ENCODE measurements at regions not wholly inside any gene's neighbourhood (a gene's known extent, or its start where the extent isn't known, plus 50 kb on each side); places are given as distances from the start of the nearest gene placed in this dataset.
"Not testable (repeated sequence)": the region's sequence is repeated elsewhere in the genome, so short reads cannot be mapped to it uniquely, and the experiment has no call there.

DNA sequence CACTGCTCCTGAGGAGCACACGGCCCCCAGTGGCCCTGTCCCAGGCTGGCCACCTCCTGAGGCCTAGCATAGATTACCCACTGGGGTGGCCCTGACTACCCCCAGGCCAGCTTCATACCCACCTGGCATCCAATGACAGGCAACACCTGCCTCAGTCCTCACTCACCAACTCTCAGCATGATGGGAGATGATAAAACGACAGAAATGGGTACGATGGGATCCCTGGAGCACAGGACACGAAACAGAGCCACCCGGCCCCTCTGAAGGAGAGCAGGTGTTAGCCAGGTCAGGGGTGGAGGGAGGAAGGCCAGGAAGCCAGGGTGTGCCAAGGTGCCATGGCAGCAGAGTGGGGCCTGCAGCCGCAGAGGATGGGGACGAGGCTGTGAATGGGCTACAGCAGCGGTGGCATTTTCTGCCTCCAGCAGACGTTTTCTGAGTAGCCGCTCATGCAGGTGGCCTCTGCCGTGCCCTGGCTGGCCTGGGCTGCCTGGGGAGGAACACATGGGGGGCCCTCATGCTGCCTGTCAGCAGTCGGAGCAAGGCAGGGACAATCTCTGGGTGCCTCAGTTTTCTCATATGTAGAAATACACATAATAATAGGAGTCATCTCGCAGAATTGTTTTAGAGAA lies 50.2 kb upstream of the FGF3 start:
- no peak for DNase-seq

DNA sequence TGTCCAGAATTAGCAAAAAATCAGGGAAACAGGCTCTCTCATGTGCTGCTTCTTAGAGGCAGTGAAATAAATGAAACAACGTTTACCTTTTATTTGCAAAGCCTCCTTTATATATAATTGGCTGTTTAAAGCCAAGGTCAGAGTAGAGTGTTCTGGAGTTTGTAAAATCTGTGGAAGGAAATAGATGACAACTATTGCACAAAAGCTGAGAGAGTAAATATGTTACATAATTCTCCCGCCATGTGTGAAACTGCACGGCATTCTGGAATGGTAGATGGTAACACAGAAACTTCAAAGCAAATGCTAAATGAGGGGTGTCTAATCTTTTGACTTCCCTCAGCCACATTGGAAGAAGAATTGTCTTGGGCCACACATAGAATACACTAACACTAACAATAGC lies 51.5 kb upstream of the FGF3 start:
- no peak for DNase-seq

DNA sequence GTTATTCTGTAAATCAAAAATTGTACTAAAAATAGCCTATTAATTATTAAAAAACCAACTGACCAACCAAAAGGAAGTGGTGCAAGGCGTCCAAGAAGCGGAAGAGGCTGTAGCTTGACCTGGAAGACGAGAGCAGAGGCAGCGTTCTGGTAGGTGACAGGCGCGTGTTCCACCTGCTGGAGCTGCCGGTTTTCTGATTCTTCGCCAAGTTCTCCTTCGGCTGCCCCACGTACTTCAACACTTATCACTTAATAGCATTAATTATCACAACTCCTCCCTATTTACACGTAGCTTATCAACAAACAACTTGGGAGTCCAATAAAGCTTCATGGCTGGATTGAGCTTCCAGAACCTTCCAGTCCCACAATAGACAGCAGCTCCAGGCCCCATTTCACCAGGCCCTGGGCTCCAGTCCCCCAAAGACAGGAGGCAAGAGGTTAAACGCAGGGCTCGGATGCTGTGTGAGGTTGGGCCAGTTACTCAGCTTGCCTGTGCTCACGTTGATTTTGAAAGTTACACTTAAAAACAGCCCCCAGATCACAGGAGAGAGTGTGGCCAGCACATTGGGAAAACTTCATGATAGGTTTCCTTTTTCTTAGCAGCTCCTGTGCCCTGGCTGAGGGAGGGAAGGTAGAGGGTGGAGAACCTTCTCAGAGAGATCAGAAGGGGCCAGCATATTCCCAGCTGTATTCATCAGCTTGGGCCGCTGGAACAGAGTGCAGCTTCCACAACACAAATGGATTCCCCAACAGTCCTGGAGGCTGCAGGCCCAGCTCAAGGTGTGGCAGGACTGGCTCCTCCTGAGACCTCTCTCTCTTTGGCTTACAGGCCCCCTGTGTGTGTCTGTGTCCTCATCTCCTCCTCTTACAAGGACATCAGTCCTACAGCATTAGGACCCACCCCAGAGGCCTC lies 54.2 kb upstream of the FGF3 start:
- no peak for DNase-seq

DNA sequence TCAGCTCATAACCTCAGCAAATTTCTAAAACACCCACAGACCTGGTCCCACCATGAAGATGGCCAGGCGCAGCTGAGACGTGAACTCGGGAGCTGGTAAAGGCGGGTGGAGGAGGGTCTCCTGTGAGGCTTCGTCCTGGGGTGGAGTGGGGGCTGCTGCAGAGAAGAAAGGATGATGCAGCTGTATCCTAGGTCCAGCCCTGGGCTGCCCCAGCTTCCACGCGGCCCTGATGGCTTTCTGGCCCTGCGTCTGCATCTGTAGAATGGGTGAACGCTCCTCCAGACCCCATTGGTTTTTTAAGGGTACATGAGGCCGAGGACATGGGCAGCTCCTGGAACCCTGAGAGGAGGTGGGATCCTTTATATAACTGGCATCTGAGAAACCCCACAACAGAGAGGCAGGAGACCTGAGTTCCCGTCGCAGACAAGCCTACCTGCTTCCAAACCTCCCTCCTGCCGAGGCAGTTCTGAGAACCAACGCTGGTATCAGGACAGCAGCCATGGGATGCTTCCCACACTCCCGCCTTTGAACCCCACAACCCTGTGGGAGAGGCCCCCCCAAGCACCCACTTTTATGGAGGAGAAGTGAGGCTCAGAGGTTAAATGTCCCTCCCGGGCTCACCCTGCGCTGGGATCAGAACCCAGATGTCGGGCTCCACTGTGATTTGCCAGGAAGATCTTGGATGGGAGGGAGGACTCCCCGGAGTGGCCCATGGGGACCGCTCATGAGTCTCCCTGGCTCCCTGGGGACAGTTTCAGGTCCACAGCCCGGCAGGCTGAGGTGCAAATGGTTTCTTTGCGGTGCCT lies 55.2 kb upstream of the FGF3 start:
- no peak for DNase-seq

DNA sequence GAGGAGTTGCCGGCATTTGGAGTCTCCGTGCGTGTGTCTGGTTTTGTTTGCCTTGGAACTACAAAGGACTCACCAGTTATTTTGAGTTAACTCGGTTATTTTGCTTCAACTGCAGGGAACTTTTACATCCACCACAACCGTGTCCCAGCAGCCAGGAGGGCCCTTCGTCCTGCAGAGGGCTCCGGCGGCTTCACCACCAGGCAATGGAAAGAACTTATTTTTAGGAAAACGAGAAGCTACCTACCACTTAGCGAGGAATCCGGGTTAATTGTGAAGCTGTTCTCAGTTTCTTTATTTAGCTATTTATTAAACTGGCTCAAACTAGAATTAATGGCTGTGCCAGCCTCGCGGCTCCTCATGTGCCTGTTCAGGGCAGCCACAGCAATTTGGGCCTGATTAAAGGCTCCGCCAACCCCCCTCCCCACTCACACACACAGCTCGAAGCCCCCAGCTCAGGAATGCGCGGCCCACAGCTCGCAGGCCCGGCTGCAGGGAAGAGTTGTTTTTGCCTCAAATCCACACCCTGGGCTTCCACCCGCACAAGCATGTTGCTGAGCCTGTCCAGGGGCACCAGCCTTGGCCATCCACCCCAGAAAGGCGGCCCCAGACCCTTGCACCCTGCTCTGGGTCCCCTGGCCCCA lies 55.9 kb upstream of the FGF3 start:
- no peak for DNase-seq

DNA sequence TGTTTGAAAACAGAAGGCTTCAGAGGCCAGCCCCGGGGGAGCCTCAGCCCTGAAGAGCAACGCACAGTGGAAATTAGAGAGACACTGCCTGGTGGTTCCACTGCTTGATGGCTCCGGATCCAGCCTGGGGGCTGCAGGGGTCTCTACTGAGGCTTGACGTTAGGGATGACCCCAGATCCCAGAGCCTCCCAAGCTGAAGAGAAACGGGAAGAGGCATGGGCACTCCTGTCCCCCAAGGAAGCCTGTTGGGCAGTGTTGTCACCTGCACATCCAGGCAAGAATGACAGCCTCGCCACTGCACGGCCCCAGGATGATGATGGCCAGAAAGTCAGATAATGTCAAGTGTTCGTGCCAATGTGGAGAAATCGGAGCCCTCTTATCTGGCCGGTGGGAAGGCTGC lies 56.8 kb upstream of the FGF3 start:
- no peak for DNase-seq

DNA sequence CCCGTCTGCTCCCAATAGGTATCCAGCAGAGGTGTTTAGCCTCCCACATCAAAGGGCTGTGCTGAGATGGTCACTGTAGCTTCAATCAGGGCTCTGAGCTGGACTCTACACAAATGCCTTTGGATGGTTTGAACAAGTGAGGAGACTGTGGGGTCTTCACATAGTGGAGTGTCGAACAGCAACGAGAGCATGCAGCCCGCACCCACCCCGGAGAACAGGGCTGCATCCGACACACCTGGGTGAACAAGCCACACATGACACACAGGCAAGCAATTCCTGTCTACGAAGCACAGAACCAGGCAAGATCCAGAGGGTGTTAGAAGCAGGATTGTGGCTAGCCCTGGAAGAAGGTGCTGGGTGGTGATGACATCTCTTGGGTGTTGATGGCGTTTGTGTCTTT lies 58.0 kb upstream of the FGF3 start:
- no peak for DNase-seq

DNA sequence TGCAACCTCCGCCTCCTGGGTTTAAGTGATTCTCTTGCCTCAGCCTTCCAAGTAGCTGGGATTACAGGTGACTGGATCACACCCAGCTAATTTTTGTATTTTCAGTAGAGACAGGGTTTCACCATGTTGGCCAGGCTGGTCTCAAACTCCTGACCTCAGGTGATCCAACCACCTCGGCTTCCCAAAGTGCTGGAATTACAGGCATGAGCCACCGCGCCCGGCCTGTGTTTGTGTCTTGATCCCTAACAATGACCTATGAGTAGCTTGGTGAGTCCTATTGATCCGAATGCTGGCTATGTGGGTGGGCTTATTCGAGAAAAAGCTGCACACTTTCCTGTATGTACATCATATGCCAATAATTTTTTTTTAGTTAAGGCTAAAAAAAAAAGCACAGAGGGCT lies 58.5 kb upstream of the FGF3 start:
- not testable (repeated sequence) for DNase-seq

DNA sequence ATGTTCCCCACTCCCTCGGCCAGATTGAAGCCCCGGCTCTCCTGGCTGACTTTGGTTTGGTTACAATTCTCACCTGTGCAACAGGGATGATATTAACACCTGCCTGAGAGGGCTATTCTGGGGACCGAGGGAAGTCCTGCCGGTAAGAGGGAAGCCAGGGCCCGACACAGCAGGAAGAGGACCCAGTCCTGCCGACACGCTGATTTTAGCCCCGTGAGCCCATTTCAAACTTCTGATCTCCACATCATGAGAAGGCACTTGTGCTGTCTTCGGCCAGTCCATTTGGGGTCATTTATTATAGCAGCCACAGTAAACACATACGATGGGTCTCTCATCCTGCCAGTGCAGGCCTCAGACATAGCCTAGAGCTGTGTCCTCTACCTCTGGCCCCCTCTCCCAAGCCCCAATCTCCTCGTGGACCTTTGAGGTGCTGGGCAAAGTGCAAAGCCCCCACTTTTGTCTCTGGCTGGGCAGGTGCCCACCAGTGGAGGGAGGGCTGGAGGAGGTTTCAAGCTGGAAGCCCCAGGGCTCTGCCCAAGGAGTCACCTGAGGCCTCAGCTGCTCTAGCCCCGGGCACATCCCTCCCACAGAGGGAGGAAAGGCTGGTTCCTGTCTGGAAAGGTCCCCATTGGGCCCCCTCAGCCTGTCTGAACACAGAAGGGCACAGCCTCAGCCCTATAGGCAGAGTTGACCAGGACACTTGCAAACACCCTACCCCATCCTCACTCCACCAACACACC lies 59.1 kb upstream of the FGF3 start:
- no peak for DNase-seq

DNA sequence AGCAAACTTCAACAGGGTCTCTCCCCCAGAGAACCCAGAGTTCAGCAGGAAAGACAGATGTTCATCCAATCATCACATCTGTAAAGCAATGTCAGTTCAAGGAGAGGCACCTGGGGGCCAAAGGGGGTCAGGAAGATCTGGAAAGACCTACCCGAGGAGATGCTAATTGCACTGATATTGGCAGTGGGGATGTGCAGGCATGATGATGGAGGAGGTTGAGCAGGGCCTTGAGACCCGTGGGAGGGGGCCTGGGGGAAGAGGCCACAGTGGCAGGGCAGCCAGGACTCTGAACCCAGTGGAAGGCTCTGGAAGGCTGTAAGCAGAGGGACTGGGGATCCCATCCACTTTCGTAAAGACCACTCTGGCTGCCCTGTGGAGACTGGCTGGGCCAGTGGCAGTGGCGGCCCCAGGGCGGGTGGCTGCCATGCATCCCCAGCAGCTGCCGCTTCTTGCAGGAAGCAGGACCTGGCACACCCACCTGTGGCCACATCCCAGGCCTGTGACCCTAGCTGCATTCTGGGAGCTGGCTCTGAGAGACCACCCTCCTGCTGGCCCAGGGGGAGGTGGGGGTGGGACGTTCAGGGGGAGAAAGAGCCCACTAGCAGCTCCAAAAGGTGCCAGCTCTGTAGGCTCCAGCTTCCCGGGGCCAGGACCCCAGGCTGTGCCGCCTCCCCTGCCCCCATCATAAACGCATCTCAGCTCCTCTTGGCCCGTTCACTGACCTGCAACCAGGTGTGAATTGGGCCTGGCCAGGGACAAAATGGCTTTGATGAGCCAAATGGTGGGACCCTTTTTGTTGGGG lies 59.9 kb upstream of the FGF3 start:
- no peak for DNase-seq

DNA sequence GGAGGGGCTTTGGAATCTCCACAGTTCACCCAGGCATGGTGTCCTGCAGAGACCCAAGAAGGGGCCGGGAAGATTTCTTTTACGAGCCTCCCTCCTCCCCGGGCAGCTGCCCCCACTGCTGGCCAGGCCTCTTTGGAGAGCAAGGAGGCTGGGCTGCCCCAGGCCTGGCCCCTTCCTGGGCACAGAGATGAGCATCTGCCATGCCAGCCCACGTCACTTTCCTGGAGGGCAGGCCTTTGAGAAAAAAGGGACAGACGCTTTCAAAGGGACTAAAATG lies 60.5 kb upstream of the FGF3 start:
- DNase-seq = no peak

DNA sequence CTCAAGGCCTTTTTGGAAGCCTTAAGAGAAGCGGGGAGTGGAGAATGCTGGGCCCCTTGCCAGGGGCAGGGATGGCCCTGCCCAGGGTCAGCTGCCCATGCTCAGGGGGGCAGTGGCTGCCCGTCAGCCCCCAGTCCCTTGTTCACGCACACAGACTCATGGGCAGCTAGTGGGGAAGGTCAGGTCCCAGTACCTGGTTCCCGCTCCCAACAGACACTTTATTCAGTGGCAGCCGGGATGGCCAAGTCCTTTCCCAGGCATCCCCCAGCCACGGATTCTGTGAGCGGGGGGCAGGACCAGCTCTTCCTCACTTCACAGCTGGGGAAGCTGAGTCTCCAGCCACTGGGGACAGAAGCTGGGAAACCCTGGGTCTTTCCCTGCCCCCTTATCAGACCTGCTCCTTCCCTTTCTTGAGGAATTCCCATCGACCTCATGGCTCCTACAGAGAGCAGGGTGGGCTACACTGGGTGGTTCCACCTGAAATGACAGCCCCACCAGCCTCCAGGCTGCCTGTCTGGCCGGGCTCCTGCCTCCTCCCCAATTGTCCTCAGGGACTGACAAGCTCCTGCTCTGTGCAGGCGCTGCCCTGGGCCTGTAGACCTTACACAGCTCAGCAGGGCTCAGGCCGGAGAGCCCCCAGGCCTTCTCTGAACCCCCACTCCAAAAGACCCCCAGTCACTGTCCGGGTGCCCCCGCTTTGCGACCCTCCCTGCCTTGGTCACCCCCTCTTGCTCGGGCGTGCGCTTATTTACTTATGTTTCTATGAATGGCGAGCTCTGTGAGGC lies 61.0 kb upstream of the FGF3 start:
- no peak for DNase-seq

DNA sequence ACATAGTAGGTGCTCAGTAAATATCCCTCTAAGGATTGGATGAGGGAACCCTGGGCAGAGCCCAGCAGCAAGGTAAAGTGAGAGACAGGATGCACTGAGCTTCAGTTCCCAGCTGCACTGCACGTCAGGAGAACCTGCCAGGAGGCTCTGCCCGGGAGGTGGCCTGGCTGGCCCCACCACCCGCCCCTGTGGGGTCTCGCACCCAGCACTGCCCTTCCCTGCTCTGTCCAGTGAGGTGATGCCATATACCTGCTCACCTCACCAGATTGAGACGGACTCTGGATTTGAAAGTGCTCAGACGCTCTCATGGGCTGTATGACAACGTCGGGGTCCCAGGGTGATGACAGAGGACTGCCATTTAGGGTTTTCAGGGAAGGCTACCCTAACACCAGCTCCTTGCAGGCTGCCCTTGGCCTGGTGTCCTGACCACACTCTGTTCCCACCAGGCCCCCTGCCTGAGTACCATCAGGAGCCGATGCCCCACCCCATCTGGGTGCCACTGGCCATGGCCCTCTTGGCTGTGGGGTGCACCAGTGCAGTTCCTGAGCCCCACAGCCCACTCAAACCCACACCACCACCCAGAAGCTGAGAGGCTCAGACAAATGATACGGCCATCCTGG lies 61.7 kb upstream of the FGF3 start:
- DNase-seq = no peak

DNA sequence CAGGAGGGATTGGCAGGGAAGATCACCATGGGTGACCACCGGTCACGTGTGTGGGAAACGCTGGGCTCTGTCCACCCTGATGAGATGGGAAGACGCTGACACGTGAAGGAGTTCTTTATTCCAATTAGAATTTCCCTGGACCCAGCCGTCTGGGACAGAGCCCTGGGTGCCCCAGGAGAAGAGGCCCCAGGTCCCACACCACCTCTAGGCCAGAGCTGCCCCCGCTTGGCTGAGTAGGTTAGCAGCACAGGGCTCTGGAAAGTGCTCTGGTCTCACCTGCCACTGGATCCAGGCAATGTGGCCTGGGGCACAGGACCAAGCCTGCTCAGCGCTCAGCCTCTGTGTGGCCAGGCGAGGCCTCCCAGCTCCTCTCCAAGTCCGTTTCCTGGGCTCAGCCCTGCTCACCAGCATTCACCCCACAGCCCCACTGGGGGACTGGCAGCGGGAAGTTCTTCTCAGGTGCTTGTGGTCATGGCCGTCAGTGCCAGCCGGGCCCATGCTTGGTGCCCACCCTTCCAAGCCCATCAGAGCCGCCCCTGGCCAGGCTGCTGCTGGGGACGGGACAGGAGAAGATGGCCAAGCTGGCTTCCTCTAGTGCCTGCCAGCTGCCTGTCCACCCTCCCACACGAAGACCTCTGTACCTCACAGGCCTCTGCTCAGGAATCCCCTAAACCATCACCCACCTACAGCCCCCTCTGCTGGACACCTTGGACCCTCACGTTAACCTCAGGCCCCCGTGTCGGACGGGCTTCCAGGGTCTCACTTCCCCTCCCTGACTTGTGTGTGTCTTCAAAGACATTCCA lies 62.5 kb upstream of the FGF3 start:
- DNase-seq = no peak

DNA sequence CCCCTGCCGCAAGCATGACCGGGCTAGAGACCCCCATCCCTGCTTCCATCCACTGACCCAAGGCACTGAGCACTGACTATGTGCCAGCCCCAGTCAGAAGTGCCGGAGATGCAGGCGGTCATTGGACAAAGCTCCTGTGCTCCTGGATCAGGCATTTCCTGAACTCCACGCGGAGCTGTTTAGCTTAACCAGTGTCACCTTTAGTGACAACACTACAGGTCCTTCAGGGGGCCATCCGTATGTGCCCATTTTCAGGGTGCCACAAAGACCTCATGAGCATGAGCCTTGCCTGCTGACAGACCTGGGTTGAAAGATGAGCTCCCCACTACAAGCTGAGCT lies 63.0 kb upstream of the FGF3 start:
- DNase-seq = no peak

DNA sequence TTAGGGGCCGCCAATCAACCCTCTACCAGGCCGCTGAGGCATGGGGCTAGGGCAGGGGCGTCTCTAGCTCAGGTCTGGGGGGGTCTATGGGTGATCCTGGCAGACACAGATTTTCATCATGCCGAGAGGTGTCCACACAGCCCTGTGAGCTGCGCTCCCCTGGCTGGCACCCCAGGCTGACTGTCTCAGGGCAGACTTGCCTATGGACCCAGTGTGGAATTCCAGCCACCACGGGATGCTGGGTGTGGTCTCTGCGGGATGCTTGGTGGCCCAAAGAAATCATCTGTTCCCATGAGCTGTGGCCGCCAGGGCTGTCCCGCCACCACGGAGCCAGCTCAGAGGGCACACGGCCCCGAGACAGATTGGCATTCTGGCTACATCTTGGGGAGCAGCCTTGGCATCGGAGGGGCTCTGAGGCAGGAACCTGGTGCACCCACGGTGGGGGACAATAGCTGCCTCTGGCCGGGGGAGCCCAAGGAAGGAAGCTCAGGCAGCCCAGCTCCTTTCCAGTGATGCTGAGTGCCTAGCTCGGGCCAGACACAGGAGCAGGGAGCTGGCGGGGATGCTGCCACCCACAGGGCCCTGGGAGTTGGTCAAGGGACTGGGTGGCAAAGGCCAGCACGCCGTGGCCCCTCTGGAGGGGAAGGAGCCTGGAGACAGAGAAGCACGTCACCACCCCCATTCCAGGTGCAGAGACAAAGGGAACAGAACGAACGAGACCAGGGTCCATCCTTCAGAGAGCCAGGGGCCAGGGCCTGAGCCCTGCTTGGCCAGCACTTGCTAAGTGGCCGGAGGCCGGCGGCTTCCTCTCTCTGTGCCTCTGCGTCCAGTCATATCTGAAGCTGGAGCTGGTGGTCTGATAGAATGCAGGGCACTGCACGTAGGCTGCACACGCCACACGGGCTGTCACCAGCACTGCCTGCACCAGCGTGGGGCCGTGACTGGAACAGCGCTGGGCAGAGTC lies 64.4 kb upstream of the FGF3 start:
- no peak for DNase-seq

DNA sequence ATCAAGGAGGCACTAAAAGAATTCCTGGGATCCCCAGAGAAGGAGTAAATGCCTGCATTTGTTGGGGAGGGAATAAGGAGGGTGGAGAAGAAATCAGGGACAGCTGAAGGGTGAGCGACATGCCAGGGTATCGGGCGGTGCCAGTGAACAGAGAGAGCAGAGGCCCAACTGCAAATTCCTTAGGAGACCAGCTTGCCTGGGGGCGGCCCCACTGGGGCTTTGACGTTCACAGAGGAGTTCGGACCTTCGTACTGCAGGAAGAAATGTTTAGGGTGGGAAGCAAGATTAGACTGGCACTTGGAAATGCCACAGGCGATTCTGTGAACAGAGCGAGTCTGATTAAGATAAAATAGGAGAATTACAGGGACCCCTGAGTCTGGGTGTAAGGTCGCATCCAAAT lies 65.1 kb upstream of the FGF3 start:
- DNase-seq = no peak

DNA sequence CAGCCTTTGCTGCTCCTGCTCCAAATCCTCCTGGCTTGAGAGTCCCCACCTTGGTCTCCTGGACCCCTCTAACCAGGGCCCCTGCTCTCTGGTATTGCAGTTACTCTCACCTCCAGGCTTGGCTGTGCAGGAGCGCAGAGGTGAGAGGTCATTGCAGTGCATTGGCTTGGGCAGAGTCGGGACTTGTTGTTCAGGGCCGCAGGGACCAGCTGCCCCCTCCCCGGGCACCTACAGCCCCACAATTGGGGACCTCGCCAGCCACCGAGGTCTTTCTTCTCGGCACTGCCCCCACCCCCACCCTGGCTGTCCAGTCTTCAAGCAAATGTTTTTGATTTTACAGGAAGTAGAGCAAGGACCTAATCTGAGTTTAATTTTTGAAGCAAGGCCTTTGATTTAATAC lies 65.5 kb upstream of the FGF3 start:
- no peak for DNase-seq

DNA sequence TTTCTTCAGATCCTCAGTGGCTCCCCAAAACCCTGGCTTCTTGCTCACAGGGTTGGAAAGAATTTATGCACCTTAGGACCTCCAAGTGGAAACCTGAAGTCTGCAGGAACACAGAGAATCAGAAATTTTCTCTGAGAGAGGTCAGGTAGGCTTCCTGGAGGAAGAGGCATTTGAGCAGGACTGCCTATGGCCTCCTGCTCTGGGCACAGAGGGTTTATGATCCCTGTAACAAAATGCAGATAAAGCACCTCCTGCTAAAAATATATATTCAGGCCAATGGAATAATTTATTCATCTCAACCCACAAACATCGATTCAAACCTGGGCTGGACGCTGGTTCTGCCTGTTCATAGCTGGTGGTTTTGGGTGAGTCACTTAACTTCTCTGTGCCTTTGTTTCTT lies 68.1 kb upstream of the FGF3 start:
- DNase-seq = no peak
